HepG2 (cell line): ENCODE measurements at regions not wholly inside any gene's neighbourhood (a gene's known extent, or its start where the extent isn't known, plus 50 kb on each side); places are given as distances from the start of the nearest gene placed in this dataset.

Source experiments
- CTCF ChIP-seq: sonication (generic); formaldehyde crosslinking; IDR thresholded peaks from 2 replicates; pipeline ENCODE4 v1.5.0; 2020; ENCODE audit warnings: mild to moderate bottlenecking, missing genetic modification reagents, moderate library complexity
- GABPA ChIP-seq, 2 experiments: IDR thresholded peaks; 2 replicates each; pipeline ENCODE4 v1.6.1; 2011 to 2016; ENCODE audit warnings: low read depth in 2 of 2, low read length in 1 of 2, missing biosample characterization in 1 of 2, missing genetic modification characterization in 1 of 2
- KAT8 ChIP-seq: IDR thresholded peaks from 2 replicates; pipeline ENCODE4 v1.6.1; 2016; ENCODE audit warnings: missing genetic modification reagents, missing compliant biosample characterization
- POLR2A ChIP-seq, 2 experiments: IDR thresholded peaks; 2 replicates each; pipeline ENCODE4 v1.6.1; 2011; ENCODE audit warnings: low read depth in 2 of 2, low read length in 2 of 2, mild to moderate bottlenecking in 1 of 2, moderate library complexity in 1 of 2; ENCODE audit not compliant: insufficient read depth in 1 of 2
- RAD21 ChIP-seq: fragments of 450-650 bp; formaldehyde crosslinking; IDR thresholded peaks from 2 replicates; pipeline ENCODE4 v1.5.0; 2020; ENCODE audit warnings: mild to moderate bottlenecking
- SP1 ChIP-seq, 2 experiments: fragments of 450-650 bp in 1 of 2; sonication (generic) in 1 of 2; formaldehyde crosslinking in 1 of 2; IDR thresholded peaks; 2 replicates each; pipeline versions ENCODE4 v1.4.0 to v1.6.1; 2016 to 2020; ENCODE audit warnings: missing genetic modification reagents in 1 of 2
- THAP11 ChIP-seq: IDR thresholded peaks from 2 replicates; pipeline ENCODE4 v1.6.1; 2016; ENCODE audit warnings: missing biosample characterization, missing genetic modification reagents
- ZBTB7B ChIP-seq: sonication (generic); formaldehyde crosslinking; IDR thresholded peaks from 2 replicates; pipeline ENCODE4 v1.4.0; 2020; ENCODE audit warnings: missing genetic modification reagents
- ZNF205 ChIP-seq: IDR thresholded peaks from 2 replicates; pipeline ENCODE4 v1.6.1; 2018; ENCODE audit warnings: missing biosample characterization, missing genetic modification reagents
- ZNF780A ChIP-seq: sonication (generic); formaldehyde crosslinking; IDR thresholded peaks from 2 replicates; pipeline ENCODE4 v1.8.0; 2022; ENCODE audit warnings: mild to moderate bottlenecking, missing genetic modification reagents, moderate library complexity

DNA sequence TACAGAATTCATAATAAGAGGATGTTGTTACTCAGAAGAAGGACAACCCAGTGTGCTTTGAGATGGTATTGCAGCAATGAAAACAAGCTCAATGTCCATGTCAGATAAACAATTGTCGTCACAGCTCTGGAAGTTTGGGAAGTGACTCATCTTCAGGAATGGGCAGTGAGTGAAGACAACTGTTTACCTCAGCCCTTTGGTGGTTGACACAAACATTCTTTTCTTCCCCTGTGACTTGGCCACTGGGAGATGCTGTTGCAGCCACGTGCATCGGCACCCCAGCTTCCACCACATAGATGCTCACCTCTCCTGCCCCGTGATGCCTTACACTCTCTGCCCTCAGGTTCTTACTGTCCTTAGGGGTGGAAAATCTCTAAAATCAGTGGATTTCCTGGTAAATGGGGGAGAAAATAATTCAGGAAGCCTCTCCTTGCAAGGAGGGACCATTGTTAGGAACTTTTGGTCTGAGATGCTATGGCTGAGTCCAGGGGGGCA is 114.1 kb upstream of the GALNT15 start:
- TF ChIP-seq KAT8 (CRISPR knock-in tag) (peak; percentile 90), RAD21 (CRISPR knock-in tag) (peak; percentile 15; the same call in 1 of the 2 replicates), GABPA (IDR thresholded peaks at IDR 0.05; ENCODE audit: low read depth, low read length) (no peak), GABPA (CRISPR knock-in tag; IDR thresholded peaks at IDR 0.05; ENCODE audit: low read depth) (peak; percentile 58; the same call in 1 of the 2 replicates), SP1 (IDR thresholded peaks at IDR 0.05) (no peak), SP1 (CRISPR knock-in tag; IDR thresholded peaks at IDR 0.05) (peak; percentile 43), THAP11 (CRISPR knock-in tag) (peak; percentile 87), ZNF780A (CRISPR knock-in tag) (no peak), ZNF205 (CRISPR knock-in tag) (peak; percentile 79; the same call in 1 of the 2 replicates), ZBTB7B (0 out of 2 replicates have a peak, but pooled peaks have one; percentile 39), CTCF (CRISPR knock-in tag) (peak; percentile 84), POLR2A (IDR thresholded peaks at IDR 0.05; ENCODE audit: insufficient read depth in 1 of 2, low read depth in 2 of 2, low read length in 2 of 2) (no peak)
